ENCODE measurements at regions not wholly inside any gene's neighbourhood (a gene's known extent, or its start where the extent isn't known, plus 50 kb on each side); places are given as distances from the start of the nearest gene placed in this dataset.

DNA sequence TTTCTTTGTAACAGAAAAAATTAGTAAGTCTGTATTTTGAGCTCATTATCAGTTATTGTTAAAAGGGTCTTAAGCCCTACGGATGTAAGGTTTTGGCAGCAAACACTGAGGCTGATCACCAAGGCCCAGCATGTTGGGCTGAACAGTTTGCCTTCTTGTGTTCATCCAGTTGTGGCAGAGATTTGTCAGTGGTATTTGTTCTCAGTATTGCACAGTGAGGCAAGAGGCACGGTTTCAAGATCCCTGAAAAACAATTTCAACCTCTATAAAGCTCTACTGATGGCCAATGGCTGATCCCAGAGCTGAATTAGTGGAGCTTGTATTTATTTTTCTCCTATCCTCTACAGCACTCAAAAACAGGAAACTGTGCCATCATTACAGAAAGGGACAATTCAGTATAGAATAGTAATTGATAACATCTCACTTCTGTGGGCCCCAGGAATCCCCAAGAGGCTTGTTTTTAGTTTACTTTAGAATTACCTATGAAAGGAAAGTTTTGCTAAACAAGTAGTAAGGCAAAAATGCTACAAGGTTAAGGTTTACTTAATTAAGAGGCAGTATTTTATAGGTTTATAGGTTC is 191.8 kb upstream of the RAB4A start:
- in situ Hi-C loops (cut with HindIII; ENCODE audit: low sequenced_read_pairs): no loop called here
- no peak for DNase-seq (ENCODE audit: low spot score)

- in situ Hi-C loops (cut with HindIII; ENCODE audit: low sequenced_read_pairs): no loop called here
- no peak for DNase-seq (ENCODE audit: low spot score)
Measured at GRCh38 chr1:229080361-229080760, 190.6 kb upstream of the RAB4A start.

- no peak for DNase-seq (ENCODE audit: low spot score)
- in situ Hi-C loops (cut with HindIII; ENCODE audit: low sequenced_read_pairs): no loop called here
Measured at GRCh38 chr1:229085291-229085690, 185.6 kb upstream of the RAB4A start.

DNA sequence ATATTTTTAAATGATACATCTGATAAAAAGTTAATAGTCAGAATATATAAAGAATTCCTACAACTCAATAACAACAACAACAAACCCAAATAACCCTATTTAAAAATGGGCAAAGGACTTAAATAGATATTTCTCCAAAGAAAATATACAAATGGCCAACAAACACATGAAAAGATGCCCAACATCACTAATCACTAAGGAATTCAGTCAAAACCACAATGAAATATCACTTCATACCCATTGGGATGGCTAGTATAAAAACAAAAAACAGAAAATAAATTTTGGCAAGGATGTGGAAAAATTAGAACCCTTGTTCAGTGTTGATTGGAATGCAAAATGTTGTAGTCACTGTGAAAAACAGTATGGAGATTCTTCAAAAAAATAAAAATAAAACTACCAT is 184.8 kb upstream of the RAB4A start:
- DNase-seq (ENCODE audit: low spot score): no peak
- in situ Hi-C loops (cut with HindIII; ENCODE audit: low sequenced_read_pairs): no loop called here

GRCh38 chr1:229086686-229087085 is 184.2 kb upstream of the RAB4A start:
- in situ Hi-C loops (cut with HindIII; ENCODE audit: low sequenced_read_pairs): no loop called here
- DNase-seq (ENCODE audit: low spot score): no peak

GRCh38 chr1:229087339-229087738 is 183.6 kb upstream of the RAB4A start:
- in situ Hi-C loops (cut with HindIII; ENCODE audit: low sequenced_read_pairs): no loop called here
- DNase-seq (ENCODE audit: low spot score): no peak

- DNase-seq (ENCODE audit: low spot score): no peak
- in situ Hi-C loops (cut with HindIII; ENCODE audit: low sequenced_read_pairs): no loop called here
Measured at GRCh38 chr1:229087906-229088305, 183.0 kb upstream of the RAB4A start.

GRCh38 chr1:229088711-229089110 is 182.2 kb upstream of the RAB4A start:
- in situ Hi-C loops (cut with HindIII; ENCODE audit: low sequenced_read_pairs): no loop called here

DNA sequence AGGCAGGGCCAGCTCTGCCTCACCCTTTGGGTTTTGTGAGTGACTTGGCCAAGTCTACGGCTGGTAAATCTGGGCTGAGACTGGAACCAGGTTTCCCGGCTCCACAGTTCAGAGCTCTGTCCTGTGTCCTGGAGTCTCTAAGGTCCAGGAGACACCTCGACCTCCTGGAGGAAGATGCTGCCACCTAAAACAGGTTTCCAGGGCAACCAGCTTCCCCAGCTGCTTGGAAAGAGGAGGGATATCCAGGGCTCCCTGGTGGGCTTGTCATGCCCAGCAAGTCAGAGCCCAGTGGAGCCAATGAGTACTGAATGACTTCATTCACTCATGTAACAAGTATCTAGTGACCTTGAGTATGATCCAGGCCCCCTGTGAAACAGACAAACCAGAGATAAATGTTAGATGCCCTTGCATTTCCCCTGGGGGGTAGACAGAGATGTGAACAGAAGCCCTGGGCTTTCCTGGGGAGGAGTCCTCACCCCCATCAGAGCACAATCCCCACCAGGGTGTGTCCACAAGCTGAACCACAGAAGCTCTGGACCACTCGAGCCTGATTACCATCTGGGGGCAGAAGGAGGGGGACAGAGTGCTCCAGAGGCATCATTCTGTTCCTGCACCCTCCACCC is 181.2 kb upstream of the RAB4A start:
- in situ Hi-C loops (cut with HindIII; ENCODE audit: low sequenced_read_pairs): no loop called here
- no peak for DNase-seq (ENCODE audit: low spot score)

More at GRCh38 chr1:229088711-229089110, 182.2 kb upstream of the RAB4A start:
- no peak for DNase-seq (ENCODE audit: low spot score)

DNA sequence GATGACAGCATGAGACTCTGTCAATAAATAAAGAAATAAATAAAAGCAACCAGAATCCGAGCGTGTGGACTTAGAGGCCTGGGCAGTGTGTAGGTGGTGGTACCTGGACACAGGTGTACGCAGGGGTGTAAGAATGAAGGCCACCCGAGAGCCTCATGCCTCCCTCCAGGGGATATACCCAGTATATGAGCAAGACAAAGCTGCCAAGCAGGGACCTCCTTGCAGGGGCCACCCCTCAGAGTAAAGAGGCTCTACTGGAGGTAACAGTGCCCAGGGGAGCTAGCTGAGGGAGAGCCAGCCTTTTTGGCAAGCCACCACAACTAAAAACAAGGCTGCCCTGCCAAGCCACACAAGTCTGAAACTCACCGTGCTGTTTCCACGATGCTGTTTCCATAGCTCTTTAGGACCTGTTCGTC is 179.2 kb upstream of the RAB4A start:
- DNase-seq (ENCODE audit: low spot score): no peak
- in situ Hi-C loops (cut with HindIII; ENCODE audit: low sequenced_read_pairs): no loop called here

GRCh38 chr1:229092377-229093237 is 178.3 kb upstream of the RAB4A start:
- in situ Hi-C loops (cut with HindIII; ENCODE audit: low sequenced_read_pairs): no loop called here
- DNase-seq (ENCODE audit: low spot score): no peak

DNA sequence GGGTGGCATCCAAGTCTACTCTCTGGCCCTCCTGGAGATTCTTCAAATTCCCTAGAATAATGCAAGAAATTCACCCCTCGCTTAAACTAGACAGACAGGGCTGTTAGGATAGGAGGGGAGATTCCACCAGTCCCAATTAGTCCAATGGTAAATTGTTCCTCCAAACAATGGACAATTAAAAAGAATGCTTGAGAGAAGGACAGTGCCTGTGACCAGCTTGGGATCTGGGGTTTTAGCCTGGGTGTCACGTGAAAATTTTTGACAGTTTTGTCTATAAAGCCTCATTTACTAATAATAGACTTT is 177.7 kb upstream of the RAB4A start:
- DNase-seq (ENCODE audit: low spot score): no peak
- in situ Hi-C loops (cut with HindIII; ENCODE audit: low sequenced_read_pairs): no loop called here

GRCh38 chr1:229093609-229094336 is 177.1 kb upstream of the RAB4A start:
- DNase-seq (ENCODE audit: low spot score): no peak
- in situ Hi-C loops (cut with HindIII; ENCODE audit: low sequenced_read_pairs): no loop called here

GRCh38 chr1:229094476-229095311 is 176.2 kb upstream of the RAB4A start:
- in situ Hi-C loops (cut with HindIII; ENCODE audit: low sequenced_read_pairs): no loop called here
- DNase-seq (ENCODE audit: low spot score): no peak

- in situ Hi-C loops (cut with HindIII; ENCODE audit: low sequenced_read_pairs): no loop called here
- no peak for DNase-seq (ENCODE audit: low spot score)
Measured at GRCh38 chr1:229095325-229095724, 175.6 kb upstream of the RAB4A start.

DNA sequence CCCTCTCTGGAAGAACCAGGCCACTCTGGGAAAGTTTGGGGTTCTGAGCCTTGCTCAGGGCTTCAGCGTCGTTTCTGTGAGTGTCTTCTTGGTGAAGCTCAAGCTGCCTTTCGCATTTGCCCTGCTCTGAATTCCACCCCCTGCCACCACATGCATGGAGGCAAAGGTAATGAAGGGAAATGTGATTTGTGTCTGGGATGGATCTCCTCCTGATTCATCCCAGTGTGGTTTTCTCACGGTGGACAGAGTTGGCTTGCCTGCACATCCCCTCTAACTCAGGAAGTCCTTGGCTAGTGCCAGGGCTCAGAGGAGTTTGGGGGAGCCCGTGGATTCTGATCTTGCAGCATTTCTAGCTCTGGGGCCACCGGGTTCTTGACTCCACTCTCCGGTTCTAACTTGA is 173.6 kb upstream of the RAB4A start:
- DNase-seq (ENCODE audit: low spot score): no peak
- in situ Hi-C loops (cut with HindIII; ENCODE audit: low sequenced_read_pairs): no loop called here

DNA sequence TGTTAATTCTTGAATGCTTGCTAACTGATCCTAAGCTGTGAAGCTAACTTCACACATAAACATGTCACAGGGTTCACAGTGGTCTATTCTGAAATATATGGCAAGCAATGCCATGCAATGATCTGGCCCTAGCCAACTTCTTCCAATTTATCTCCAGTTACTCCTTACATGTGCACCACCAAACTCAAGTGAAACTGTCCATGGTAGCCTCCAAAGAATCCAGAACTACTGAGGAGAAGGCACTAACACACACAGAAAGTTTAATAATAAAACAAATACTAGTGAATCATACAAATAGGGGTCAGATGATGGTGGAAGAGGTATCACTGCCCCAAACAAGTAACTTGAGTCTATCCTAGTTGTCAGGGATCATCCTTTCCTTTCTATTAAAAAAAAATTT is 172.6 kb upstream of the RAB4A start:
- in situ Hi-C loops (cut with HindIII; ENCODE audit: low sequenced_read_pairs): no loop called here
- no peak for DNase-seq (ENCODE audit: low spot score)

- in situ Hi-C loops (cut with HindIII; ENCODE audit: low sequenced_read_pairs): no loop called here
- DNase-seq (ENCODE audit: low spot score): no peak
Measured at GRCh38 chr1:229098903-229099578, 171.9 kb upstream of the RAB4A start.
